ENCODE measurements at regions not wholly inside any gene's neighbourhood (a gene's known extent, or its start where the extent isn't known, plus 50 kb on each side); places are given as distances from the start of the nearest gene placed in this dataset.

GRCh38 chr10:10596256-10596655 is 421.4 kb upstream of the CELF2 start:
- TF ChIP-seq GATA1 (IDR thresholded peaks at IDR 0.05; ENCODE audit: low read depth, low read length) (no peak), POLR2A (IDR thresholded peaks at IDR 0.05; ENCODE audit: low read length) (no peak)
- no peak for DNase-seq

GRCh38 chr10:10598297-10598696 is 419.4 kb upstream of the CELF2 start:
- no peak for DNase-seq
- no peak for TF ChIP-seq GATA1 (IDR thresholded peaks at IDR 0.05; ENCODE audit: low read depth, low read length)
- no peak for TF ChIP-seq POLR2A (IDR thresholded peaks at IDR 0.05; ENCODE audit: low read length)

- DNase-seq = no peak
- TF ChIP-seq GATA1 (IDR thresholded peaks at IDR 0.05; ENCODE audit: low read depth, low read length) (no peak), POLR2A (IDR thresholded peaks at IDR 0.05; ENCODE audit: low read length) (no peak)
Measured at GRCh38 chr10:10600004-10600403, 417.7 kb upstream of the CELF2 start.

- no peak for TF ChIP-seq POLR2A (IDR thresholded peaks at IDR 0.05; ENCODE audit: low read length)
- TF ChIP-seq GATA1 (IDR thresholded peaks at IDR 0.05; ENCODE audit: low read depth, low read length) = no peak
- no peak for DNase-seq
Measured at GRCh38 chr10:10605551-10606081, 412.1 kb upstream of the CELF2 start.

- DNase-seq = no peak
- no peak for TF ChIP-seq POLR2A (IDR thresholded peaks at IDR 0.05; ENCODE audit: low read length)
- no peak for TF ChIP-seq GATA1 (IDR thresholded peaks at IDR 0.05; ENCODE audit: low read depth, low read length)
Measured at GRCh38 chr10:10609379-10609955, 408.2 kb upstream of the CELF2 start.

- no peak for DNase-seq
- TF ChIP-seq POLR2A (IDR thresholded peaks at IDR 0.05; ENCODE audit: low read length) (no peak), GATA1 (IDR thresholded peaks at IDR 0.05; ENCODE audit: low read depth, low read length) (no peak)
Measured at GRCh38 chr10:10610171-10610570, 407.5 kb upstream of the CELF2 start.

- no peak for DNase-seq
- TF ChIP-seq GATA1 (IDR thresholded peaks at IDR 0.05; ENCODE audit: low read depth, low read length) (no peak), POLR2A (IDR thresholded peaks at IDR 0.05; ENCODE audit: low read length) (no peak)
Measured at GRCh38 chr10:10612151-10612550, 405.5 kb upstream of the CELF2 start.

GRCh38 chr10:10613656-10614244 is 403.9 kb upstream of the CELF2 start:
- no peak for DNase-seq
- TF ChIP-seq GATA1 (IDR thresholded peaks at IDR 0.05; ENCODE audit: low read depth, low read length) (no peak), POLR2A (IDR thresholded peaks at IDR 0.05; ENCODE audit: low read length) (no peak)

- TF ChIP-seq POLR2A (IDR thresholded peaks at IDR 0.05; ENCODE audit: low read length) (no peak), GATA1 (IDR thresholded peaks at IDR 0.05; ENCODE audit: low read depth, low read length) (no peak)
- no peak for DNase-seq
Measured at GRCh38 chr10:10617686-10618085, 400.0 kb upstream of the CELF2 start.

GRCh38 chr10:10618139-10618538 is 399.5 kb upstream of the CELF2 start:
- no peak for TF ChIP-seq POLR2A (IDR thresholded peaks at IDR 0.05; ENCODE audit: low read length)
- TF ChIP-seq GATA1 (IDR thresholded peaks at IDR 0.05; ENCODE audit: low read depth, low read length) = no peak

GRCh38 chr10:10623958-10624566 is 393.6 kb upstream of the CELF2 start:
- DNase-seq = no peak
- TF ChIP-seq POLR2A (IDR thresholded peaks at IDR 0.05; ENCODE audit: low read length) (no peak), GATA1 (IDR thresholded peaks at IDR 0.05; ENCODE audit: low read depth, low read length) (no peak)

More at GRCh38 chr10:10618139-10618538, 399.5 kb upstream of the CELF2 start:
- no peak for DNase-seq

- no peak for DNase-seq
- TF ChIP-seq GATA1 (IDR thresholded peaks at IDR 0.05; ENCODE audit: low read depth, low read length) (no peak), POLR2A (IDR thresholded peaks at IDR 0.05; ENCODE audit: low read length) (no peak)
Measured at GRCh38 chr10:10624567-10624962, 393.1 kb upstream of the CELF2 start.

GRCh38 chr10:10625491-10625890 is 392.2 kb upstream of the CELF2 start:
- TF ChIP-seq GATA1 (IDR thresholded peaks at IDR 0.05; ENCODE audit: low read depth, low read length) = no peak
- TF ChIP-seq POLR2A (IDR thresholded peaks at IDR 0.05; ENCODE audit: low read length) = no peak
- no peak for DNase-seq

- no peak for DNase-seq
- no peak for TF ChIP-seq POLR2A (IDR thresholded peaks at IDR 0.05; ENCODE audit: low read length)
- TF ChIP-seq GATA1 (IDR thresholded peaks at IDR 0.05; ENCODE audit: low read depth, low read length) = no peak
Measured at GRCh38 chr10:10626734-10627133, 390.9 kb upstream of the CELF2 start.

- DNase-seq = no peak
- TF ChIP-seq POLR2A (IDR thresholded peaks at IDR 0.05; ENCODE audit: low read length) (no peak), GATA1 (IDR thresholded peaks at IDR 0.05; ENCODE audit: low read depth, low read length) (no peak)
Measured at GRCh38 chr10:10627414-10627813, 390.3 kb upstream of the CELF2 start.
